OCI-LY7 (cell line): ENCODE measurements at regions not wholly inside any gene's neighbourhood (a gene's known extent, or its start where the extent isn't known, plus 50 kb on each side); places are given as distances from the start of the nearest gene placed in this dataset.

Source experiments
- BruUV-seq: library from RNA; stranded (reverse); fragments of 400-500 nt; replicated peaks from 2 replicates; lab custom pipeline; 2021; lab: Mats Ljungman, UMichigan
- CTCF ChIA-PET: fragments of 300-600 bp; sonication (Branson Sonifier 250); formaldehyde crosslinking; loops from one replicate; lab custom pipeline; 2022; ENCODE audit warnings: antibody characterized with exemption; ENCODE audit not compliant: unreplicated experiment; lab: Charles Lee
- POLR2A ChIA-PET: fragments of 300-600 bp; sonication (Branson Sonifier 250); formaldehyde crosslinking; loops from one replicate; lab custom pipeline; 2022; ENCODE audit warnings: antibody characterized with exemption; lab: Charles Lee
- DNase-seq: peaks from one replicate; pipeline ENCODE4 v3.0.0-alpha.2; 2015; ENCODE audit warnings: low spot score
- H2AFZ ChIP-seq: fragments of 200-600 bp; sonication (generic), shearing (Covaris generic); 2 replicates; pipeline ENCODE4 v1.6.1; 2014; ENCODE audit warnings: mild to moderate bottlenecking, antibody characterized with exemption, low read length, moderate library complexity
- H3K27ac ChIP-seq: fragments of 200-600 bp; sonication (generic); 2 replicates; pipeline ENCODE4 v1.5.1; 2014; ENCODE audit warnings: mixed run types, low read depth, mild to moderate bottlenecking, moderate library complexity, low read length, inconsistent platforms; ENCODE audit not compliant: poor library complexity, severe bottlenecking
- H3K36me3 ChIP-seq: fragments of 200-600 bp; sonication (generic); 2 replicates; pipeline ENCODE4 v1.6.1; 2014; ENCODE audit warnings: mild to moderate bottlenecking, antibody characterized with exemption, low read length, moderate library complexity, mixed read lengths; ENCODE audit not compliant: insufficient read depth
- H3K4me1 ChIP-seq: fragments of 200-600 bp; sonication (generic); 2 replicates; pipeline ENCODE4 v1.5.1; 2014; ENCODE audit warnings: mild to moderate bottlenecking, low read length; ENCODE audit not compliant: insufficient read depth, poor library complexity, severe bottlenecking
- H3K4me2 ChIP-seq: fragments of 200-600 bp; sonication (generic); 2 replicates; pipeline ENCODE4 v1.6.1; 2014; ENCODE audit warnings: mild to moderate bottlenecking, low read length
- H3K4me3 ChIP-seq: fragments of 200-600 bp; sonication (generic); 2 replicates; pipeline ENCODE4 v1.5.1; 2014; ENCODE audit warnings: mild to moderate bottlenecking, low read depth, low read length; ENCODE audit not compliant: poor library complexity, severe bottlenecking
- H3K79me2 ChIP-seq: fragments of 200-600 bp; sonication (generic); 2 replicates; pipeline ENCODE4 v1.6.1; 2016; ENCODE audit warnings: low read depth, mild to moderate bottlenecking, low read length, moderate library complexity, mixed read lengths; ENCODE audit not compliant: insufficient read depth
- H3K9me2 ChIP-seq: fragments of 200-600 bp; sonication (generic); 2 replicates; pipeline ENCODE4 v1.6.1; 2016; ENCODE audit warnings: mild to moderate bottlenecking, low read length, mixed read lengths; ENCODE audit not compliant: insufficient read depth
- H3K9me3 ChIP-seq: fragments of 200-600 bp; sonication (generic); 2 replicates; pipeline ENCODE4 v1.6.1; 2014; ENCODE audit warnings: mild to moderate bottlenecking, mixed run types, low read length, mixed read lengths
- H4K20me1 ChIP-seq: fragments of 200-600 bp; sonication (generic); 2 replicates; pipeline ENCODE4 v1.6.1; 2014; ENCODE audit warnings: mild to moderate bottlenecking, antibody characterized with exemption, low read length, moderate library complexity, mixed read lengths; ENCODE audit not compliant: insufficient read depth
- CTCF ChIP-seq: fragments of 200-600 bp; sonication (generic); conservative IDR thresholded peaks from 2 replicates; pipeline ENCODE4 v1.5.1; 2014; ENCODE audit warnings: mild to moderate bottlenecking, antibody characterized with exemption, low read length, moderate library complexity, mixed read lengths
- EZH2phosphoT487 ChIP-seq: fragments of 200-600 bp; sonication (generic); IDR thresholded peaks from 2 replicates; pipeline ENCODE4 v1.6.1; 2018; ENCODE audit warnings: low read depth, borderline replicate concordance, mild to moderate bottlenecking, mixed run types, antibody characterized with exemption, low read length, moderate library complexity, mixed read lengths
- intact Hi-C: fragments of 100-400 bp; cut with micrococcal nuclease; formaldehyde crosslinking; loops from one replicate; pipeline ENCODE4 v1.10.0; 2022; ENCODE audit not compliant: unreplicated experiment

DNA sequence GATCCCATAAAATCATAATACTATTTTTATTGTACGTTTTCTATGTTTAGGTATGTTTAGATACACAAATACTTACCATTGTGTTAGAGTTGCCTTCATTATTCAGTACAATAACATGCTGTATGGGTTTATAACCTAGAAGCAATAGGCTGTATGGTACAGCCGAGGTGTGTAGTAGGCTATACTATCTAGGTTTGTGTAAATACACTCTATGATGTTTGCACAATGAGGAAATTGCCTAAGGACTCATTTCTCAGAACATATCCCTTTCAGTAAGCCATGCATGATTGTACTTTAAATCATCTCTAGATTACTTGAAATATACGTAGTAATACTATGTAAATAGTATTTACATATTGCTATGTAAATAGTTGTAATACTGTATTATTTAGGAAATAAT, 156.7 kb downstream of the CDCA7 start:
- no TSS peak for BruUV-seq
- intact Hi-C loops, result no loop called here
- H2AFZ ChIP-seq, result no peak overlapping the region
- no peak overlapping the region for H3K4me3 ChIP-seq
- POLR2A ChIA-PET, result no interaction called here
- CTCF ChIA-PET, result no interaction called here
- H3K36me3 ChIP-seq, result no peaks in the 10 kb centered on the region
- no peaks in the 10 kb centered on the region for H4K20me1 ChIP-seq
- no peaks in the 10 kb centered on the region for H3K4me1 ChIP-seq
- H3K27ac ChIP-seq, result no peak overlapping the region
- H3K9me2 ChIP-seq, result no peaks in the 10 kb centered on the region
- H3K4me2 ChIP-seq, result no peak overlapping the region
- TF ChIP-seq CTCF (no peak), EZH2phosphoT487 (no peak)
- H3K79me2 ChIP-seq, result no peaks in the 10 kb centered on the region
- H3K9me3 ChIP-seq, result no peaks in the 10 kb centered on the region
- no peak for DNase-seq

GRCh38 chr2:173511942-173512341, 157.3 kb downstream of the CDCA7 start:
- Histone ChIP-seq H3K4me3 (no peak overlapping the region), H3K4me2 (no peak overlapping the region), H3K4me1 (no peaks in the 10 kb centered on the region), H3K9me3 (no peaks in the 10 kb centered on the region), H3K79me2 (no peaks in the 10 kb centered on the region), H3K36me3 (no peaks in the 10 kb centered on the region), H4K20me1 (no peaks in the 10 kb centered on the region), H3K27ac (no peak overlapping the region), H2AFZ (no peak overlapping the region), H3K9me2 (no peaks in the 10 kb centered on the region)
- intact Hi-C loops, result no loop called here
- CTCF ChIA-PET, result no interaction called here
- no peak for TF ChIP-seq CTCF
- TF ChIP-seq EZH2phosphoT487, result no peak
- BruUV-seq, result no TSS peak
- no peak for DNase-seq
- POLR2A ChIA-PET, result no interaction called here

GRCh38 chr2:173513107-173513727, 158.5 kb downstream of the CDCA7 start:
- no peaks in the 10 kb centered on the region for H3K9me2 ChIP-seq
- H2AFZ ChIP-seq, result no peak overlapping the region
- no peak for DNase-seq
- H3K4me2 ChIP-seq, result no peak overlapping the region
- intact Hi-C loops, result no loop called here
- CTCF ChIA-PET, result no interaction called here
- H4K20me1 ChIP-seq, result no peaks in the 10 kb centered on the region
- H3K9me3 ChIP-seq, result no peaks in the 10 kb centered on the region
- no peaks in the 10 kb centered on the region for H3K79me2 ChIP-seq
- H3K36me3 ChIP-seq, result no peaks in the 10 kb centered on the region
- BruUV-seq, result no TSS peak
- no peaks in the 10 kb centered on the region for H3K4me1 ChIP-seq
- TF ChIP-seq EZH2phosphoT487, result no peak
- no peak for TF ChIP-seq CTCF
- no peak overlapping the region for H3K4me3 ChIP-seq
- POLR2A ChIA-PET, result no interaction called here
- H3K27ac ChIP-seq, result no peak overlapping the region
